ENCODE measurements at regions not wholly inside any gene's neighbourhood (a gene's known extent, or its start where the extent isn't known, plus 50 kb on each side); places are given as distances from the start of the nearest gene placed in this dataset.
"Not testable (repeated sequence)": the region's sequence is repeated elsewhere in the genome, so short reads cannot be mapped to it uniquely, and the experiment has no call there.

GRCh38 chr7:65251851-65252620 is 121.6 kb upstream of the ZNF92 start:
- no peak for DNase-seq

GRCh38 chr7:65250697-65251395 is 122.8 kb upstream of the ZNF92 start:
- DNase-seq: no peak

GRCh38 chr7:65250216-65250615 is 123.4 kb upstream of the ZNF92 start:
- no peak for DNase-seq

GRCh38 chr7:65247491-65247890 is 126.2 kb upstream of the ZNF92 start:
- DNase-seq: no peak

- DNase-seq: no peak
Observed at GRCh38 chr7:65239707-65240352, 133.8 kb upstream of the ZNF92 start.

GRCh38 chr7:65239324-65239706 is 134.3 kb upstream of the ZNF92 start:
- no peak for DNase-seq

- DNase-seq: no peak
Observed at GRCh38 chr7:65238785-65239184, 134.9 kb upstream of the ZNF92 start.

- no peak for DNase-seq
Observed at GRCh38 chr7:65235586-65235985, 138.1 kb upstream of the ZNF92 start.

- DNase-seq: no peak
Observed at GRCh38 chr7:65233409-65234034, 140.1 kb upstream of the ZNF92 start.

- DNase-seq: no peak
Observed at GRCh38 chr7:65230231-65230630, 143.4 kb upstream of the ZNF92 start.

GRCh38 chr7:65225422-65226006 is 148.1 kb upstream of the ZNF92 start:
- no peak for DNase-seq

GRCh38 chr7:65222655-65223054 is 151.0 kb upstream of the ZNF92 start:
- DNase-seq: no peak

- no peak for DNase-seq
Observed at GRCh38 chr7:65221683-65222082, 152.0 kb upstream of the ZNF92 start.

- DNase-seq: no peak
Observed at GRCh38 chr7:65219623-65220022, 154.0 kb upstream of the ZNF92 start.

- DNase-seq: peak; percentile 66
Observed at GRCh38 chr7:65216469-65216868, 157.2 kb upstream of the ZNF92 start.

GRCh38 chr7:65213260-65213659 is 160.4 kb upstream of the ZNF92 start:
- not testable (repeated sequence) for DNase-seq

- not testable (repeated sequence) for DNase-seq
Observed at GRCh38 chr7:65199221-65199620, 174.4 kb upstream of the ZNF92 start.

GRCh38 chr7:65193334-65194058 is 180.2 kb upstream of the ZNF92 start:
- DNase-seq: not testable (repeated sequence)

- not testable (repeated sequence) for DNase-seq
Observed at GRCh38 chr7:65177041-65177440, 170.6 kb upstream of the ERV3-1 start.

GRCh38 chr7:65150105-65150504 is 143.6 kb upstream of the ERV3-1 start:
- DNase-seq: not testable (repeated sequence)

GRCh38 chr7:65146118-65146914 is 139.8 kb upstream of the ERV3-1 start:
- DNase-seq: not testable (repeated sequence)

All from CD4-positive, alpha-beta T cell treated with Interferon gamma for 1 hour (primary cell).